ENCODE measurements at regions not wholly inside any gene's neighbourhood (a gene's known extent, or its start where the extent isn't known, plus 50 kb on each side); places are given as distances from the start of the nearest gene placed in this dataset.

- Histone ChIP-seq H3K9ac (ENCODE audit: insufficient read depth, low read depth, low read length) (no peak overlapping the region), H3K79me2 (ENCODE audit: insufficient read depth, low read length) (no peaks in the 10 kb centered on the region), H3K4me2 (ENCODE audit: low read depth, low read length) (no peak overlapping the region), H3K27ac (ENCODE audit: extremely low read length, insufficient read depth, low read length) (no peak overlapping the region), H3K4me1 (ENCODE audit: insufficient read depth, low read length) (no peaks in the 10 kb centered on the region), H3K9me3 (ENCODE audit: low read length) (no peaks in the 10 kb centered on the region), H3K36me3 (replicated peaks in 1 of 2; ENCODE audit: control insufficient read depth in 1 of 2, insufficient read depth in 2 of 2, low read length in 2 of 2) (no peaks in the 10 kb centered on the region), H2AFZ (ENCODE audit: low read length) (no peak overlapping the region), H3K27me3 (ENCODE audit: control insufficient read depth in 1 of 2, insufficient read depth in 2 of 2, low read length in 2 of 2) (no peaks in the 10 kb centered on the region), H3K4me3 (replicated peaks in 1 of 3; ENCODE audit: insufficient read depth in 1 of 3, low read depth in 2 of 3, low read length in 3 of 3) (no peak overlapping the region), H4K20me1 (ENCODE audit: insufficient read depth, low read length) (no peaks in the 10 kb centered on the region)
- WGBS (ENCODE audit: low lambda C conversion rate) = 35% methylated on average over 7 of the region's 7 CpGs
- ChIA-PET POLR2A (no interaction called here), CTCF (ENCODE audit: low intra/inter-chr PET ratio, low total read pairs) (no interaction called here)
- FAIRE-seq (no peak), ATAC-seq (no peak), DNase-seq (ENCODE audit: low spot score) (no peak)
- no peak for TF ChIP-seq ZMYM4 (CRISPR knock-in tag; IDR thresholded peaks at IDR 0.05)
- no peak for TF ChIP-seq PBX3 (CRISPR knock-in tag; IDR thresholded peaks at IDR 0.05; ENCODE audit: borderline replicate concordance)
- no peak for TF ChIP-seq ZMYM3 (CRISPR knock-in tag; IDR thresholded peaks at IDR 0.05)
- TF ChIP-seq ZNF350 (CRISPR knock-in tag; IDR thresholded peaks at IDR 0.05; ENCODE audit: borderline replicate concordance, low read depth) = no peak
- no peak for TF ChIP-seq SALL2 (CRISPR knock-in tag; IDR thresholded peaks at IDR 0.05)
- no peak for TF ChIP-seq PLRG1 (conservative IDR thresholded peaks at IDR 0.05)
- TF ChIP-seq PRDM15 (CRISPR knock-in tag; IDR thresholded peaks at IDR 0.05) = no peak
- intact Hi-C loops (cut with micrococcal nuclease; ENCODE audit: unreplicated experiment) = no loop called here
- in situ Hi-C loops (cut with HindIII; ENCODE audit: extremely low pct_ligation_motif_present, low pct_unique_long_range_greater_than_20kb) = no loop called here
- no TSS peak for BruUV-seq (replicated peaks)
These were observed 300.9 kb upstream of the SRRM4 start for GRCh38 chr12:118680356-118680963.
